Smooth muscle cell (in vitro differentiated cells): ENCODE measurements at regions not wholly inside any gene's neighbourhood (a gene's known extent, or its start where the extent isn't known, plus 50 kb on each side); places are given as distances from the start of the nearest gene placed in this dataset.
"Not testable (repeated sequence)": the region's sequence is repeated elsewhere in the genome, so short reads cannot be mapped to it uniquely, and the experiment has no call there.

Experiments
- DNase-seq: peaks from one replicate; lab custom pipeline; 2025; ENCODE audit not compliant: unreplicated experiment; lab: John Stamatoyannopoulos, UW
- H2AFZ ChIP-seq: fragments of 200-600 bp; sonication (generic); 2 replicates; pipeline ENCODE4 v1.6.0; 2016; ENCODE audit warnings: antibody characterized with exemption, low read depth, mild to moderate bottlenecking
- H3F3A ChIP-seq: fragments of 200-600 bp; sonication (generic); 2 replicates; pipeline ENCODE4 v1.6.0; 2017; ENCODE audit warnings: antibody characterized with exemption, low read depth
- H3K27ac ChIP-seq: fragments of 200-600 bp; sonication (generic); 2 replicates; pipeline ENCODE4 v1.5.1; 2016; ENCODE audit warnings: low read depth, mild to moderate bottlenecking
- H3K27me3 ChIP-seq: fragments of 200-600 bp; sonication (generic); 2 replicates; pipeline ENCODE4 v1.6.1; 2016; ENCODE audit warnings: low read depth, mild to moderate bottlenecking
- H3K36me3 ChIP-seq: fragments of 200-600 bp; sonication (generic); 2 replicates; pipeline ENCODE4 v1.5.1; 2016; ENCODE audit warnings: low read depth
- H3K4me1 ChIP-seq: fragments of 200-600 bp; sonication (generic); 2 replicates; pipeline ENCODE4 v1.5.1; 2016; ENCODE audit warnings: low read depth
- H3K4me2 ChIP-seq: fragments of 200-600 bp; sonication (generic); 2 replicates; pipeline ENCODE4 v1.6.0; 2016; ENCODE audit warnings: mild to moderate bottlenecking
- H3K4me3 ChIP-seq: fragments of 200-600 bp; sonication (generic); 2 replicates; pipeline ENCODE4 v1.5.1; 2016; ENCODE audit warnings: mild to moderate bottlenecking
- H3K79me2 ChIP-seq: fragments of 200-600 bp; sonication (generic); 2 replicates; pipeline ENCODE4 v1.6.0; 2016; ENCODE audit warnings: low read depth, mild to moderate bottlenecking
- H3K9ac ChIP-seq: fragments of 200-600 bp; sonication (generic); 2 replicates; pipeline ENCODE4 v1.6.0; 2016; ENCODE audit warnings: low read depth
- H3K9me3 ChIP-seq: fragments of 200-600 bp; sonication (generic); replicated peaks from 2 replicates; pipeline ENCODE4 v1.5.1; 2016; ENCODE audit warnings: low read depth
- H4K20me1 ChIP-seq: fragments of 200-600 bp; sonication (generic); 2 replicates; pipeline ENCODE4 v1.6.0; 2016; ENCODE audit warnings: low read depth
- WGBS: methylation state at CpG from one replicate; pipeline ENCODE4 v1.1.7; 2016; ENCODE audit warnings: low lambda C conversion rate; 5-methylcytosine and 5-hydroxymethylcytosine counted together
- TF ChIP-seq, protein P1 (sequence below): fragments of 200-600 bp; sonication (generic); IDR thresholded peaks from 2 replicates; pipeline ENCODE4 v1.5.1; 2017; ENCODE audit warnings: borderline replicate concordance, mild to moderate bottlenecking, antibody characterized with exemption; ENCODE audit not compliant: insufficient read depth, poor library complexity, severe bottlenecking

DNA sequence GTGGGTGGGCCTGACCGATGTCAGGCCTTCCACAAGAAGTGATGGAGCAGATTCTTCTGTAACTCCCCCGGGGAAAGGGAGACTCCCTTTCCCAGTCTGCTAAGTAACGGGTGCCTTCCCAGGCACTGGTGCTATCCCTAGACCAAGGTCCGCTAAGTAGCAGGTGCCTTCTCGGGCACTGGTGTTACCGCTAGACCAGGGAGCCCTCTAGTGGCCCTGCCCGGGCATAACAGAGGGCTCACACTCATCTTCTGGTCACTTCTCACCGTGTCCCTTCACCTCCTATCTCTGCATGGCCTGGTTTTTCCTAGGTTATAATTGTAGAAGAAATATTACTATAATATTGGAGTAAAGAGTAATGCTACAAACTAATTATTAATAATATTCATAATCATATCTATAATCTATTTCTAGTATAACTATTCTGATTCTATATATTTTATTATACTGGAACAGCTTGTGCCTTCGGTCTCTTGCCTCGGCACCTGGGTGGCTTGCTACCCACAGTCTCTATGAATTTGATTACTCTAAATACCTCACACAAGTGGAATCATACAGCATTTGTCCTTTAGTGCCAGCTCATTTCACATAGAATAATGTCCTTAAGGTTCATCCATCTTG is 1378.7 kb downstream of the XPNPEP1 start:
- no peak overlapping the region for H3K4me2 ChIP-seq
- no peak overlapping the region for H2AFZ ChIP-seq
- H3K79me2 ChIP-seq, result no peaks in the 10 kb centered on the region
- no peaks in the 10 kb centered on the region for H3K9me3 ChIP-seq
- H3F3A ChIP-seq, result no peaks in the 10 kb centered on the region
- H3K27me3 ChIP-seq, result no peaks in the 10 kb centered on the region
- H3K36me3 ChIP-seq, result no peaks in the 10 kb centered on the region
- H3K9ac ChIP-seq, result no peak overlapping the region
- H4K20me1 ChIP-seq, result no peaks in the 10 kb centered on the region
- no peak overlapping the region for H3K4me3 ChIP-seq
- H3K4me1 ChIP-seq, result no peaks in the 10 kb centered on the region
- 32% methylated on average over 10 of the region's 10 CpGs for WGBS
- TF ChIP-seq, protein P1, sequence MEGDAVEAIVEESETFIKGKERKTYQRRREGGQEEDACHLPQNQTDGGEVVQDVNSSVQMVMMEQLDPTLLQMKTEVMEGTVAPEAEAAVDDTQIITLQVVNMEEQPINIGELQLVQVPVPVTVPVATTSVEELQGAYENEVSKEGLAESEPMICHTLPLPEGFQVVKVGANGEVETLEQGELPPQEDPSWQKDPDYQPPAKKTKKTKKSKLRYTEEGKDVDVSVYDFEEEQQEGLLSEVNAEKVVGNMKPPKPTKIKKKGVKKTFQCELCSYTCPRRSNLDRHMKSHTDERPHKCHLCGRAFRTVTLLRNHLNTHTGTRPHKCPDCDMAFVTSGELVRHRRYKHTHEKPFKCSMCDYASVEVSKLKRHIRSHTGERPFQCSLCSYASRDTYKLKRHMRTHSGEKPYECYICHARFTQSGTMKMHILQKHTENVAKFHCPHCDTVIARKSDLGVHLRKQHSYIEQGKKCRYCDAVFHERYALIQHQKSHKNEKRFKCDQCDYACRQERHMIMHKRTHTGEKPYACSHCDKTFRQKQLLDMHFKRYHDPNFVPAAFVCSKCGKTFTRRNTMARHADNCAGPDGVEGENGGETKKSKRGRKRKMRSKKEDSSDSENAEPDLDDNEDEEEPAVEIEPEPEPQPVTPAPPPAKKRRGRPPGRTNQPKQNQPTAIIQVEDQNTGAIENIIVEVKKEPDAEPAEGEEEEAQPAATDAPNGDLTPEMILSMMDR, result peak; percentile 94
- no peak overlapping the region for H3K27ac ChIP-seq
- no peak for DNase-seq

DNA sequence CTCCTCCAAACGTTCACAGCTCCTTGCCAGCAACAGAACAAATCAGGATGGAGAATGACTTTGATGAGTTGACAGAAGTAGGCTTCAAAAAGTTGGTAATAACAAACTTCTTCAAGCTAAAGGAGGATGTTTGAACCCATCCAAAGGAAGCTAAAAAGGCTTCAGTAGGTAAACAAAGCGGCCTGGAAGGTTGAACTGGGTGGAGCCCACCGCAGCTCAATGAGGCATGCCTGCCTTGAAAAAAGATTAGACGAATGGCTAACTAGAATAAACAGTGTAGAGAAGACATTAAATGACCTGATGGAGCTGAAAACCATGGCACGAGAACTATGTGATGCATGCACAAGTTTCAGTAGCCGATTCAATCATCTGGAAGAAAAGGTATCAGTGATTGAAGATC is 1369.0 kb upstream of the SORCS1 start:
- not testable (repeated sequence) for H3K9me3 ChIP-seq, H2AFZ ChIP-seq, H3K79me2 ChIP-seq, H4K20me1 ChIP-seq, H3K27me3 ChIP-seq, H3F3A ChIP-seq, DNase-seq, H3K4me1 ChIP-seq, H3K27ac ChIP-seq, H3K9ac ChIP-seq, H3K4me3 ChIP-seq, H3K4me2 ChIP-seq, H3K36me3 ChIP-seq
- WGBS, result 94% methylated on average over 6 of the region's 6 CpGs

DNA sequence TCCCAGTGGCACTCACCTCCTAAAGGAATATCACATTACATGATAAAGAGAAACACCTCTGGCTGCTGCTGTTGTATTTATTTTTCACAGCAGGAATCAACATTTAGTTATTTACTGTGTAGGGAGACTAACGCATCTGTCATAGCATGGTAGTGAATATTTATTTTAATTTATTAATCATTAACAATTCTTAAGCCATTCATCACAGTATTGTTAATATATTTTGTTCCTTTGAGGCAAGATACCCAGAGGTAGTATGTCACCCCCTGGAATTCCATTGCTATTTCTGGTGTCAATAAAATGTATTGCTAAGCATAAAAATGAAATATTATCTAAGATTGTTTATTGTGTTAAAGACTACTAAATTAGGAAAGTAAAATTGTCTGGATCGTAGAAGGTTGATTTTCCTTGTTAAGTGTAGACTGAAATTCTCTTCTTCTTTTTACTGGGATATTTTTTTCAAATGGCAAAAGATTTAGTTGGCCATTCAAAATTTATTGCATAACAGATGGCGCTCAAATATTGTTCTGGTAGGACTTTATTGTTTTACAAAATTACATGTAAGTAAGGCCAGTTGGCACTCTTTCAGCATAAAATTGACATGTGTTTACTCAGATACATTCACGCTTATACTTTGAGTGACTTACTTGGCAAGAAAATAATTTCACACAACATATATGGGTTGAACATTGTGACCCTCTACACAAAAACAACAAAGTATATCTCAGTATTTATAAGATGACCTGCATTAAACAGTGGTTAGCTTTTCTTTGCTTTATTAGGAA is 1358.7 kb upstream of the SORCS1 start:
- Histone ChIP-seq H3K4me2 (no peak overlapping the region), H3K36me3 (no peaks in the 10 kb centered on the region), H2AFZ (no peak overlapping the region), H4K20me1 (no peaks in the 10 kb centered on the region), H3K79me2 (no peaks in the 10 kb centered on the region), H3K27ac (no peak overlapping the region), H3F3A (no peaks in the 10 kb centered on the region), H3K4me1 (no peaks in the 10 kb centered on the region), H3K9ac (no peak overlapping the region), H3K4me3 (no peak overlapping the region), H3K9me3 (no peaks in the 10 kb centered on the region), H3K27me3 (no peaks in the 10 kb centered on the region)
- DNase-seq, result no peak
- TF ChIP-seq, protein P1, result no peak
- WGBS, result 90% methylated on average over 4 of the region's 4 CpGs

DNA sequence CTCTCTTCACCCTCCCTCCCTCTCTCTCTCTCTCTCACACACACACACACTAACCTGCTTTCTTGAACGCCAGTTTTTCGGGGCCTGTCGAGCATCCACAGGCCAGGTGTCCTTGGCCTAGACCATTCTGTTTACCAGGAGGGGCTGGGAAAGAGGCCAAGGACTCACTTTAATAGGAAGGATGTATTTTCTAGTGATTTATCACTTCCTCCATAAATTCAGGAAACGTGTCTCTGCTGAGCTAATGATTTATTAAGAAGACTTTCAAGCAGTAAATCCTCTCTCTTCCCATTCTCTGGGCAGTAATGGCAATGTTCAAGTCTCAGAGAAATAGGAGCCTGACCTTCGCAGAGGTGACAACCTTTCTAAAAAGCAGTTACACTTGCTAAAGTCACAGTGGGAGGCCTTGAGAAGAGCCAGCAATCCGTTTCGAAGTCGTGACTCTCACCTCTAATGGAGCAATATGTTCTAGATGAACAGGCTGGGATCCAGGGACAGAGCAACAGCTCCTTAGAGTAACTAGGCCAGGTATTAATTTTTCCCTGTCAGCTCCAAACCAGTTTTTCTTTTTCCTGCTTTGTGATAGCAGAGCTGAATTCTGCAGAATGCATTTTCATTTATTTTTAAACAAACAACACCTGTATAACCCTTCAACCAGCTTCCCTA is 1357.5 kb upstream of the SORCS1 start:
- Histone ChIP-seq H4K20me1 (no peaks in the 10 kb centered on the region), H3F3A (no peaks in the 10 kb centered on the region), H3K27me3 (no peaks in the 10 kb centered on the region)

More for the DNA sequence above, 1357.5 kb upstream of the SORCS1 start:
- Histone ChIP-seq H2AFZ (no peak overlapping the region), H3K27ac (no peak overlapping the region), H3K9me3 (no peaks in the 10 kb centered on the region), H3K9ac (no peak overlapping the region), H3K4me3 (no peak overlapping the region), H3K79me2 (no peaks in the 10 kb centered on the region), H3K4me2 (no peak overlapping the region), H3K4me1 (no peaks in the 10 kb centered on the region), H3K36me3 (no peaks in the 10 kb centered on the region)
- TF ChIP-seq, protein P1, result no peak
- 58% methylated on average over 8 of the region's 8 CpGs for WGBS
- DNase-seq, result no peak
